ENCODE measurements at regions not wholly inside any gene's neighbourhood (a gene's known extent, or its start where the extent isn't known, plus 50 kb on each side); places are given as distances from the start of the nearest gene placed in this dataset.

GRCh38 chr22:49140911-49141665 is 686.6 kb downstream of the BRD1 start:
- no peak overlapping the region for H3K4me3 ChIP-seq (ENCODE audit: low read depth, low read length)
- no peak for TF ChIP-seq CTCF (IDR thresholded peaks at IDR 0.05; ENCODE audit: borderline replicate concordance, insufficient read depth, low read depth, low read length)

GRCh38 chr22:49139492-49140151 is 688.1 kb downstream of the BRD1 start:
- H3K4me3 ChIP-seq (ENCODE audit: low read depth, low read length): no peak overlapping the region
- TF ChIP-seq CTCF (IDR thresholded peaks at IDR 0.05; ENCODE audit: borderline replicate concordance, insufficient read depth, low read depth, low read length): no peak

GRCh38 chr22:49138250-49138790 is 689.4 kb downstream of the BRD1 start:
- TF ChIP-seq CTCF (IDR thresholded peaks at IDR 0.05; ENCODE audit: borderline replicate concordance, insufficient read depth, low read depth, low read length): no peak
- no peak overlapping the region for H3K4me3 ChIP-seq (ENCODE audit: low read depth, low read length)

GRCh38 chr22:49137206-49137840 is 690.4 kb downstream of the BRD1 start:
- no peak for TF ChIP-seq CTCF (IDR thresholded peaks at IDR 0.05; ENCODE audit: borderline replicate concordance, insufficient read depth, low read depth, low read length)
- H3K4me3 ChIP-seq (ENCODE audit: low read depth, low read length): no peak overlapping the region

- no peak overlapping the region for H3K4me3 ChIP-seq (ENCODE audit: low read depth, low read length)
- no peak for TF ChIP-seq CTCF (IDR thresholded peaks at IDR 0.05; ENCODE audit: borderline replicate concordance, insufficient read depth, low read depth, low read length)
Observed at GRCh38 chr22:49136816-49137180, 690.9 kb downstream of the BRD1 start.

- no peak overlapping the region for H3K4me3 ChIP-seq (ENCODE audit: low read depth, low read length)
- no peak for TF ChIP-seq CTCF (IDR thresholded peaks at IDR 0.05; ENCODE audit: borderline replicate concordance, insufficient read depth, low read depth, low read length)
Observed at GRCh38 chr22:49136041-49136815, 691.4 kb downstream of the BRD1 start.
